H1 (cell line): ENCODE measurements at regions not wholly inside any gene's neighbourhood (a gene's known extent, or its start where the extent isn't known, plus 50 kb on each side); places are given as distances from the start of the nearest gene placed in this dataset.

Experiments
- CTCF ChIA-PET: fragments of 300-600 bp; sonication (Branson Sonifier 250); formaldehyde crosslinking; loops from one replicate; lab custom pipeline; 2021; ENCODE audit not compliant: partially characterized antibody; lab: Charles Lee
- POLR2A ChIA-PET: fragments of 300-600 bp; sonication (Branson Sonifier 250); formaldehyde crosslinking; loops from one replicate; lab custom pipeline; 2021; ENCODE audit warnings: inconsistent platforms; ENCODE audit not compliant: partially characterized antibody; lab: Charles Lee
- DNase-seq, 2 experiments: peaks; one replicate each; pipeline versions ENCODE4 v3.0.0 to v3.0.0-alpha.2; 2010 to 2022; ENCODE audit warnings: low spot score in 2 of 2, low read depth in 1 of 2, mixed read lengths in 1 of 2
- FAIRE-seq: peaks from 2 replicates; lab custom pipeline; 2011; peaks lifted over from hg19 to GRCh38; lab: Jason Lieb, UNC
- H2AFZ ChIP-seq: 2 replicates; pipeline ENCODE4 v1.8.1; 2012; ENCODE audit warnings: low read length, inconsistent platforms
- H2AK5ac ChIP-seq: 2 replicates; pipeline ENCODE4 v1.6.1; 2013; ENCODE audit warnings: low read depth, low read length
- H2BK120ac ChIP-seq: replicated peaks from 2 replicates; pipeline ENCODE3; 2013; ENCODE audit warnings: low read depth, low read length, inconsistent platforms
- H2BK12ac ChIP-seq: 2 replicates; pipeline ENCODE4 v1.6.1; 2013; ENCODE audit warnings: low read depth, low read length
- H2BK15ac ChIP-seq: 2 replicates; pipeline ENCODE4 v1.6.1; 2013; ENCODE audit warnings: low read length
- H2BK20ac ChIP-seq: 2 replicates; pipeline ENCODE4 v1.6.1; 2013; ENCODE audit warnings: low read length
- H2BK5ac ChIP-seq: 2 replicates; pipeline ENCODE4 v1.6.1; 2013; ENCODE audit warnings: low read depth, low read length
- H3K14ac ChIP-seq: 2 replicates; pipeline ENCODE4 v1.6.1; 2013; ENCODE audit warnings: inconsistent platforms; ENCODE audit not compliant: insufficient read length
- H3K18ac ChIP-seq: 2 replicates; pipeline ENCODE4 v1.6.1; 2013; ENCODE audit warnings: low read length; ENCODE audit errors: extremely low read depth
- H3K23ac ChIP-seq: 2 replicates; pipeline ENCODE4 v1.6.1; 2013; ENCODE audit warnings: inconsistent platforms; ENCODE audit not compliant: insufficient read length
- H3K23me2 ChIP-seq: 2 replicates; pipeline ENCODE4 v1.6.1; 2013; ENCODE audit warnings: low read depth, low read length
- H3K27ac ChIP-seq: 2 replicates; pipeline ENCODE4 v1.6.1; 2011; ENCODE audit warnings: low read depth, low read length, inconsistent platforms
- H3K27me3 ChIP-seq, 4 experiments: replicated peaks in 1 of 4; 1 replicate in 1 of 4; 2 replicates in 3 of 4; pipeline versions ENCODE4 v1.6.1 to v1.8.1; 2011 to 2013; ENCODE audit warnings: low read length in 3 of 4, mild to moderate bottlenecking in 3 of 4, inconsistent platforms in 2 of 4, mixed read lengths in 2 of 4, moderate library complexity in 1 of 4; ENCODE audit not compliant: control insufficient read depth in 3 of 4, insufficient read depth in 3 of 4; ENCODE audit errors: extremely low read depth in 1 of 4
- H3K36me3 ChIP-seq, 4 experiments: 2 replicates each; pipeline versions ENCODE4 v1.6.1 to v1.8.1; 2011 to 2013; ENCODE audit warnings: mild to moderate bottlenecking in 4 of 4, low read length in 3 of 4, moderate library complexity in 2 of 4, control low read depth in 1 of 4, inconsistent platforms in 1 of 4; ENCODE audit not compliant: insufficient read depth in 4 of 4, control insufficient read depth in 2 of 4
- H3K4ac ChIP-seq: replicated peaks from 2 replicates; pipeline ENCODE3; 2013; ENCODE audit warnings: low read length, low read depth, mixed read lengths, inconsistent platforms; ENCODE audit not compliant: insufficient read length
- H3K4me1 ChIP-seq, 4 experiments: replicated peaks in 1 of 4; 1 replicate in 1 of 4; 2 replicates in 3 of 4; pipeline versions ENCODE4 v1.6.1 to v1.8.1; 2011 to 2013; ENCODE audit warnings: low read length in 3 of 4, inconsistent platforms in 2 of 4, mixed read lengths in 1 of 4; ENCODE audit not compliant: insufficient read depth in 4 of 4, control insufficient read depth in 3 of 4
- H3K4me2 ChIP-seq, 2 experiments: 2 replicates each; pipeline versions ENCODE4 v1.6.1 to v1.8.1; 2011 to 2013; ENCODE audit warnings: low read depth in 2 of 2, low read length in 2 of 2, control low read depth in 1 of 2, inconsistent platforms in 1 of 2, mild to moderate bottlenecking in 1 of 2; ENCODE audit not compliant: insufficient read depth in 1 of 2
- H3K4me3 ChIP-seq, 4 experiments: fragments of 200-600, 300-600 bp in 1 of 4; sonication (generic), shearing (Covaris generic), sonication (Bioruptor Twin) in 1 of 4; 2 replicates each; pipeline versions ENCODE4 v1.5.1 to v1.8.1; 2011 to 2016; ENCODE audit warnings: low read length in 4 of 4, low read depth in 3 of 4, control low read depth in 2 of 4, inconsistent platforms in 2 of 4, mild to moderate bottlenecking in 2 of 4, mixed read lengths in 1 of 4, moderate library complexity in 1 of 4; ENCODE audit not compliant: insufficient read depth in 2 of 4; ENCODE audit errors: extremely low read depth in 1 of 4
- H3K56ac ChIP-seq: replicated peaks from 2 replicates; pipeline ENCODE3; 2013; ENCODE audit warnings: low read depth, mild to moderate bottlenecking, mixed read lengths, low read length, inconsistent platforms; ENCODE audit not compliant: insufficient read length
- H3K79me1 ChIP-seq: 2 replicates; pipeline ENCODE4 v1.6.1; 2013; ENCODE audit warnings: low read depth, low read length, control low read depth
- H3K79me2 ChIP-seq, 2 experiments: 2 replicates each; pipeline versions ENCODE4 v1.6.1 to v1.8.1; 2012 to 2013; ENCODE audit warnings: low read length in 2 of 2, mild to moderate bottlenecking in 2 of 2, inconsistent platforms in 1 of 2; ENCODE audit not compliant: insufficient read depth in 2 of 2, control insufficient read depth in 1 of 2
- H3K9ac ChIP-seq, 4 experiments: replicated peaks in 1 of 4; 1 replicate in 1 of 4; 2 replicates in 3 of 4; pipeline versions ENCODE4 v1.6.1 to v1.8.1; 2011 to 2013; ENCODE audit warnings: low read depth in 3 of 4, low read length in 3 of 4, control low read depth in 2 of 4, mild to moderate bottlenecking in 2 of 4, moderate library complexity in 2 of 4, inconsistent platforms in 1 of 4; ENCODE audit errors: extremely low read depth in 1 of 4
- H3K9me3 ChIP-seq, 2 experiments: 2 replicates each; pipeline versions ENCODE4 v1.6.1 to v1.8.1; 2012 to 2013; ENCODE audit warnings: mild to moderate bottlenecking in 2 of 2, moderate library complexity in 2 of 2, control low read depth in 1 of 2, inconsistent platforms in 1 of 2, low read depth in 1 of 2, low read length in 1 of 2, mixed read lengths in 1 of 2; ENCODE audit not compliant: insufficient read depth in 2 of 2
- H4K20me1 ChIP-seq, 2 experiments: replicated peaks in 1 of 2; 2 replicates each; pipeline versions ENCODE3 to v1.8.1; 2011 to 2013; ENCODE audit warnings: inconsistent platforms in 2 of 2, low read length in 2 of 2, mild to moderate bottlenecking in 1 of 2; ENCODE audit not compliant: insufficient read depth in 2 of 2, control insufficient read depth in 1 of 2
- H4K5ac ChIP-seq: 2 replicates; pipeline ENCODE4 v1.6.1; 2013; ENCODE audit warnings: low read length, low read depth, mixed read lengths, inconsistent platforms; ENCODE audit not compliant: insufficient read length
- H4K8ac ChIP-seq: 2 replicates; pipeline ENCODE4 v1.8.0; 2013; ENCODE audit warnings: mild to moderate bottlenecking, moderate library complexity, low read length, inconsistent platforms; ENCODE audit not compliant: insufficient read depth; ENCODE audit errors: extremely low read depth
- H4K91ac ChIP-seq: replicated peaks from 2 replicates; pipeline ENCODE3; 2013; ENCODE audit warnings: low read length, mixed read lengths, inconsistent platforms; ENCODE audit not compliant: insufficient read length
- ATF3 ChIP-seq: IDR thresholded peaks from 2 replicates; pipeline ENCODE4 v1.6.1; 2011; ENCODE audit warnings: low read depth, mild to moderate bottlenecking, low read length; ENCODE audit not compliant: insufficient read depth
- CBX5 ChIP-seq: fragments of 300-800, 300-1000 bp; sonication (generic); IDR thresholded peaks from 2 replicates; pipeline ENCODE4 v1.7.1; 2016; ENCODE audit warnings: antibody characterized with exemption, low read length, low read depth
- EP300 ChIP-seq, 2 experiments: IDR thresholded peaks; 1 replicate in 1 of 2; 2 replicates in 1 of 2; pipeline ENCODE4 v1.6.1; 2011 to 2012; ENCODE audit warnings: low read depth in 2 of 2, low read length in 2 of 2, mild to moderate bottlenecking in 2 of 2, borderline replicate concordance in 1 of 2, inconsistent platforms in 1 of 2, moderate library complexity in 1 of 2
- HDAC2 ChIP-seq, 2 experiments: fragments of 300-600 bp in 1 of 2; sonication (generic) in 1 of 2; IDR thresholded peaks; 2 replicates each; pipeline ENCODE4 v1.6.1; 2011 to 2012; ENCODE audit warnings: low read depth in 2 of 2, low read length in 2 of 2, mild to moderate bottlenecking in 2 of 2, moderate library complexity in 2 of 2, borderline replicate concordance in 1 of 2, inconsistent platforms in 1 of 2
- RNF2 ChIP-seq: fragments of 200-900, 300-1000 bp; sonication (generic); IDR thresholded peaks from 2 replicates; pipeline ENCODE4 v1.7.1; 2016; ENCODE audit warnings: borderline replicate concordance, low read depth, mild to moderate bottlenecking, antibody characterized with exemption, low read length; ENCODE audit not compliant: poor library complexity, severe bottlenecking; ENCODE audit errors: missing control alignments
- SIN3A ChIP-seq, 2 experiments: IDR thresholded peaks in 1 of 2; conservative IDR thresholded peaks in 1 of 2; 2 replicates each; pipeline ENCODE4 v1.6.1; 2011 to 2012; ENCODE audit warnings: low read length in 2 of 2, improper control_type of control experiment in 1 of 2, low read depth in 1 of 2, mild to moderate bottlenecking in 1 of 2
- SIX5 ChIP-seq: IDR thresholded peaks from 2 replicates; pipeline ENCODE4 v1.6.1; 2011; ENCODE audit warnings: mild to moderate bottlenecking, low read depth, low read length
- SP1 ChIP-seq: IDR thresholded peaks from 2 replicates; pipeline ENCODE4 v1.6.1; 2011; ENCODE audit warnings: low read depth, low read length
- SP4 ChIP-seq: IDR thresholded peaks from 2 replicates; pipeline ENCODE4 v1.6.1; 2012; ENCODE audit warnings: low read length, inconsistent platforms
- SRF ChIP-seq: IDR thresholded peaks from 2 replicates; pipeline ENCODE4 v1.6.1; 2011; ENCODE audit warnings: mild to moderate bottlenecking, low read depth, low read length, moderate library complexity
- TAF7 ChIP-seq: optimal IDR thresholded peaks from 2 replicates; pipeline ENCODE3; 2011; ENCODE audit warnings: low read depth, mild to moderate bottlenecking, inconsistent platforms, low read length, moderate library complexity, borderline replicate concordance

GRCh38 chr2:149858216-149858615 lies 270.6 kb upstream of the MMADHC start:
- CTCF ChIA-PET: interaction anchor here (0.6 kb wide), 1 partner anchor 213 kb away, joined by 3 read pairs; no protein-coding TSS in a partner anchor
- Histone ChIP-seq H4K20me1 (no peaks in the 10 kb centered on the region), H3K9ac (no peak overlapping the region), H3K9me3 (no peaks in the 10 kb centered on the region), H2BK5ac (no peak overlapping the region), H4K8ac (no peak overlapping the region), H4K91ac (no peak overlapping the region), H4K5ac (no peak overlapping the region), H3K4me2 (no peak overlapping the region), H3K79me2 (no peaks in the 10 kb centered on the region), H3K23me2 (no peaks in the 10 kb centered on the region), H2BK15ac (no peak overlapping the region), H3K4ac (no peak overlapping the region), H3K36me3 (no peaks in the 10 kb centered on the region), H3K79me1 (no peaks in the 10 kb centered on the region), H3K4me1 (no peaks in the 10 kb centered on the region), H3K56ac (no peak overlapping the region), H3K14ac (no peak overlapping the region), H2AFZ (no peak overlapping the region), H3K18ac (no peak overlapping the region), H3K23ac (no peak overlapping the region), H3K4me3 (no peak overlapping the region), H2BK12ac (no peak overlapping the region), H3K27me3 (no peaks in the 10 kb centered on the region), H2AK5ac (no peak overlapping the region), H3K27ac (no peak overlapping the region), H2BK20ac (no peak overlapping the region), H2BK120ac (no peak overlapping the region)
- FAIRE-seq: no peak
- TF ChIP-seq RNF2 (no peak), HDAC2 (IDR thresholded peaks at IDR 0.05; ENCODE audit: borderline replicate concordance in 1 of 2, low read depth in 2 of 2, low read length in 2 of 2) (no peak), SIN3A (conservative IDR thresholded peaks at IDR 0.05 in 1 of 2, IDR thresholded peaks at IDR 0.05 in 1 of 2; ENCODE audit: low read depth in 1 of 2, low read length in 2 of 2) (no peak), TAF7 (no peak), EP300 (IDR thresholded peaks at IDR 0.05; ENCODE audit: borderline replicate concordance in 1 of 2, low read depth in 2 of 2, low read length in 2 of 2) (no peak), SRF (no peak), SIX5 (no peak), SP1 (no peak), CBX5 (no peak), ATF3 (no peak), SP4 (no peak)
- no peak for DNase-seq
- POLR2A ChIA-PET: no interaction called here
